HG03460 (cell line): ENCODE measurements at regions not wholly inside any gene's neighbourhood (a gene's known extent, or its start where the extent isn't known, plus 50 kb on each side); places are given as distances from the start of the nearest gene placed in this dataset.
A peak's percentile ranks its signal among the peaks of the same experiment; 100 is the strongest.

ENCODE experiments used
- ATAC-seq: cut with Tn5 transposase; IDR thresholded peaks from one replicate; pipeline ENCODE4 v1.9.1; 2021; ENCODE audit not compliant: unreplicated experiment

GRCh38 chr5:124664287-124664686 is 82.2 kb downstream of the ZNF608 start:
- ATAC-seq, result no peak

GRCh38 chr5:124663101-124663506 is 83.3 kb downstream of the ZNF608 start:
- ATAC-seq, result no peak

- ATAC-seq, result no peak
Observed at GRCh38 chr5:124662181-124662781, 84.2 kb downstream of the ZNF608 start.

GRCh38 chr5:124661317-124662141 is 84.9 kb downstream of the ZNF608 start:
- ATAC-seq, result no peak

- ATAC-seq, result no peak
Observed at GRCh38 chr5:124660229-124661093, 86.0 kb downstream of the ZNF608 start.

GRCh38 chr5:124659798-124660197 is 86.6 kb downstream of the ZNF608 start:
- ATAC-seq, result no peak

- ATAC-seq, result no peak
Observed at GRCh38 chr5:124658867-124659557, 87.4 kb downstream of the ZNF608 start.

GRCh38 chr5:124655921-124656511 is 90.4 kb downstream of the ZNF608 start:
- no peak for ATAC-seq

- ATAC-seq, result no peak
Observed at GRCh38 chr5:124655251-124655917, 91.1 kb downstream of the ZNF608 start.

GRCh38 chr5:124654418-124654817 is 92.0 kb downstream of the ZNF608 start:
- ATAC-seq, result no peak

GRCh38 chr5:124653666-124654065 is 92.8 kb downstream of the ZNF608 start:
- ATAC-seq, result no peak

GRCh38 chr5:124652892-124653441 is 93.5 kb downstream of the ZNF608 start:
- no peak for ATAC-seq

- no peak for ATAC-seq
Observed at GRCh38 chr5:124652514-124652819, 94.0 kb downstream of the ZNF608 start.

- peak; percentile 19 for ATAC-seq
Observed at GRCh38 chr5:124651663-124652513, 94.6 kb downstream of the ZNF608 start.

- no peak for ATAC-seq
Observed at GRCh38 chr5:124650951-124651662, 95.3 kb downstream of the ZNF608 start.

- peak; percentile 60 for ATAC-seq
Observed at GRCh38 chr5:124650147-124650561, 96.3 kb downstream of the ZNF608 start.

- ATAC-seq, result peak; percentile 77
Observed at GRCh38 chr5:124649491-124650146, 96.8 kb downstream of the ZNF608 start.
